ENCODE measurements at regions not wholly inside any gene's neighbourhood (a gene's known extent, or its start where the extent isn't known, plus 50 kb on each side); places are given as distances from the start of the nearest gene placed in this dataset.

DNA sequence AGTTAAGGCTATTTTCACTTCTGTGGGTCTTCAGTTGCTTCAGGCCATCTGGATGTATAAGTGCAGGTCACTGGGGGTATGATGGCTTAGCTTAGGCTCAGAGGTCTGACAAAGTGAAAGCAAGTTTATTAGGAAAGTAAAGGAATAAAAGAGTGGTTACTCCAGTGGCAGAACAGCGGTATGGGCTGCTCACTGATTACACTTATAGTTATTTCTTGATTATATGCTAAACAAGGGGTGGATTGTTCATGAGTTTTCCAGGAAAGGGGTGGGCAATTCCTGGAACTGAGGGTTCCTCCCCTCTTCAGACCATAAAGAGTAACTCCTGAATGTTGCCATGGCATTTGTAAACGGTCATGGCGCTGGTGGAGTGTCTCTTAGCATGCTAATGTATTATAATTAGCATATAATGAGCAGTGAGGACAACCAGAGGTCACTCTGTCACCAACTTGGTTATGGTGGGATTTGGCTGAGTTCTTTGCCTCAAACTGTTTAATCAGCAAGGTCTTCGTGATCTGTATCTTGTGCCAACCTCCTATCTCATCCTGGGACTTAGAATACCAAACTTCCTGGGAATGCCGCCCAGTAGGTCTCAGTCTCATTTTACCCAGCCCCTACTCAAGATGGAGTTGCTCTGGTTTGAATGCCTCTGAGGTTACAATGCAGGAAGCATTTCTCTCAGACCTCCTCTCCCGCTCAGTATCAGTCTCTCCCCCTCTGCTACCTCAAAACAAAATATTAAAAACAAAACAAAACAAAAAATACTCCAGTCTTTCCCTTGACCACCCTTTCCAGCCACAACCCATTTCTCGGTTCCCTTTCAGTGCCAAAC is 71.3 kb upstream of the SLC22A11 start (continued):
- TF ChIP-seq, protein P1, sequence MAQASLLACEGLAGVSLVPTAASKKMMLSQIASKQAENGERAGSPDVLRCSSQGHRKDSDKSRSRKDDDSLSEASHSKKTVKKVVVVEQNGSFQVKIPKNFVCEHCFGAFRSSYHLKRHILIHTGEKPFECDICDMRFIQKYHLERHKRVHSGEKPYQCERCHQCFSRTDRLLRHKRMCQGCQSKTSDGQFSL (CRISPR knock-in tag; IDR thresholded peaks at IDR 0.05) = no peak
- TF ChIP-seq, protein P1 (tag; IDR thresholded peaks at IDR 0.05) = 0 out of 4 replicates have a peak, but pooled peaks of 1 of the 2 experiments have one; percentile 39
- 0 out of 2 replicates have a peak, but pooled peaks have one; percentile 56 for TF ChIP-seq HDAC8 (tag; IDR thresholded peaks at IDR 0.05)
- TF ChIP-seq, protein P2, sequence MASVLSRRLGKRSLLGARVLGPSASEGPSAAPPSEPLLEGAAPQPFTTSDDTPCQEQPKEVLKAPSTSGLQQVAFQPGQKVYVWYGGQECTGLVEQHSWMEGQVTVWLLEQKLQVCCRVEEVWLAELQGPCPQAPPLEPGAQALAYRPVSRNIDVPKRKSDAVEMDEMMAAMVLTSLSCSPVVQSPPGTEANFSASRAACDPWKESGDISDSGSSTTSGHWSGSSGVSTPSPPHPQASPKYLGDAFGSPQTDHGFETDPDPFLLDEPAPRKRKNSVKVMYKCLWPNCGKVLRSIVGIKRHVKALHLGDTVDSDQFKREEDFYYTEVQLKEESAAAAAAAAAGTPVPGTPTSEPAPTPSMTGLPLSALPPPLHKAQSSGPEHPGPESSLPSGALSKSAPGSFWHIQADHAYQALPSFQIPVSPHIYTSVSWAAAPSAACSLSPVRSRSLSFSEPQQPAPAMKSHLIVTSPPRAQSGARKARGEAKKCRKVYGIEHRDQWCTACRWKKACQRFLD (CRISPR knock-in tag; IDR thresholded peaks at IDR 0.05) = peak; percentile 83; the same call in 1 of the 2 replicates
- 0 out of 2 replicates have a peak, but pooled peaks have one; percentile 13 for TF ChIP-seq SOX6 (IDR thresholded peaks at IDR 0.05)
- TF ChIP-seq PML (IDR thresholded peaks at IDR 0.05; ENCODE audit: low read length) = peak; percentile 39; the same call in 1 of the 2 replicates
- 0 out of 2 replicates have a peak, but pooled peaks have one; percentile 20 for TF ChIP-seq ZNF354B (CRISPR knock-in tag; IDR thresholded peaks at IDR 0.05)
- TF ChIP-seq TAF1 (IDR thresholded peaks at IDR 0.05; ENCODE audit: control insufficient read depth, extremely low read depth, insufficient read depth, low read length, severe bottlenecking) = no peak
- TF ChIP-seq TEAD1 (CRISPR knock-in tag; IDR thresholded peaks at IDR 0.05) = 0 out of 4 replicates have a peak, but pooled peaks of 1 of the 2 experiments have one; percentile 12
- TF ChIP-seq SRF (CRISPR knock-in tag; IDR thresholded peaks at IDR 0.05) = peak in 1 of 2 experiments; percentile 30; a peak in 1 of 4 replicates
- TF ChIP-seq, protein P3, sequence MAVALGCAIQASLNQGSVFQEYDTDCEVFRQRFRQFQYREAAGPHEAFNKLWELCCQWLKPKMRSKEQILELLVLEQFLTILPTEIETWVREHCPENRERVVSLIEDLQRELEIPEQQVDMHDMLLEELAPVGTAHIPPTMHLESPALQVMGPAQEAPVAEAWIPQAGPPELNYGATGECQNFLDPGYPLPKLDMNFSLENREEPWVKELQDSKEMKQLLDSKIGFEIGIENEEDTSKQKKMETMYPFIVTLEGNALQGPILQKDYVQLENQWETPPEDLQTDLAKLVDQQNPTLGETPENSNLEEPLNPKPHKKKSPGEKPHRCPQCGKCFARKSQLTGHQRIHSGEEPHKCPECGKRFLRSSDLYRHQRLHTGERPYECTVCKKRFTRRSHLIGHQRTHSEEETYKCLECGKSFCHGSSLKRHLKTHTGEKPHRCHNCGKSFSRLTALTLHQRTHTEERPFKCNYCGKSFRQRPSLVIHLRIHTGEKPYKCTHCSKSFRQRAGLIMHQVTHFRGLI (CRISPR knock-in tag; IDR thresholded peaks at IDR 0.05) = 0 out of 2 replicates have a peak, but pooled peaks have one; percentile 39
- TF ChIP-seq, protein P4, sequence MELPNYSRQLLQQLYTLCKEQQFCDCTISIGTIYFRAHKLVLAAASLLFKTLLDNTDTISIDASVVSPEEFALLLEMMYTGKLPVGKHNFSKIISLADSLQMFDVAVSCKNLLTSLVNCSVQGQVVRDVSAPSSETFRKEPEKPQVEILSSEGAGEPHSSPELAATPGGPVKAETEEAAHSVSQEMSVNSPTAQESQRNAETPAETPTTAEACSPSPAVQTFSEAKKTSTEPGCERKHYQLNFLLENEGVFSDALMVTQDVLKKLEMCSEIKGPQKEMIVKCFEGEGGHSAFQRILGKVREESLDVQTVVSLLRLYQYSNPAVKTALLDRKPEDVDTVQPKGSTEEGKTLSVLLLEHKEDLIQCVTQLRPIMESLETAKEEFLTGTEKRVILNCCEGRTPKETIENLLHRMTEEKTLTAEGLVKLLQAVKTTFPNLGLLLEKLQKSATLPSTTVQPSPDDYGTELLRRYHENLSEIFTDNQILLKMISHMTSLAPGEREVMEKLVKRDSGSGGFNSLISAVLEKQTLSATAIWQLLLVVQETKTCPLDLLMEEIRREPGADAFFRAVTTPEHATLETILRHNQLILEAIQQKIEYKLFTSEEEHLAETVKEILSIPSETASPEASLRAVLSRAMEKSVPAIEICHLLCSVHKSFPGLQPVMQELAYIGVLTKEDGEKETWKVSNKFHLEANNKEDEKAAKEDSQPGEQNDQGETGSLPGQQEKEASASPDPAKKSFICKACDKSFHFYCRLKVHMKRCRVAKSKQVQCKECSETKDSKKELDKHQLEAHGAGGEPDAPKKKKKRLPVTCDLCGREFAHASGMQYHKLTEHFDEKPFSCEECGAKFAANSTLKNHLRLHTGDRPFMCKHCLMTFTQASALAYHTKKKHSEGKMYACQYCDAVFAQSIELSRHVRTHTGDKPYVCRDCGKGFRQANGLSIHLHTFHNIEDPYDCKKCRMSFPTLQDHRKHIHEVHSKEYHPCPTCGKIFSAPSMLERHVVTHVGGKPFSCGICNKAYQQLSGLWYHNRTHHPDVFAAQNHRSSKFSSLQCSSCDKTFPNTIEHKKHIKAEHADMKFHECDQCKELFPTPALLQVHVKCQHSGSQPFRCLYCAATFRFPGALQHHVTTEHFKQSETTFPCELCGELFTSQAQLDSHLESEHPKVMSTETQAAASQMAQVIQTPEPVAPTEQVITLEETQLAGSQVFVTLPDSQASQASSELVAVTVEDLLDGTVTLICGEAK (IDR thresholded peaks at IDR 0.05) = no peak
- TF ChIP-seq, protein P4 (CRISPR knock-in tag; IDR thresholded peaks at IDR 0.05) = no peak

Measured in K562 (cell line).